Vagina (tissue), 2 donors: ENCODE measurements at regions not wholly inside any gene's neighbourhood (a gene's known extent, or its start where the extent isn't known, plus 50 kb on each side); places are given as distances from the start of the nearest gene placed in this dataset.

Source experiments
- POLR2AphosphoS5 ChIP-seq, 2 donors: sonication (generic); formaldehyde crosslinking; IDR thresholded peaks; one replicate each; pipeline ENCODE4 v1.9.0; 2017; ENCODE audit warnings: antibody characterized with exemption in 2 of 2, mild to moderate bottlenecking in 2 of 2, low read depth in 1 of 2; ENCODE audit not compliant: insufficient read depth in 1 of 2
- TF ChIP-seq, protein P1 (sequence below), 3 experiments: fragments of 450-650 bp in 2 of 3; fragments of 200-600 bp in 1 of 3; sonication (generic) in 1 of 3; IDR thresholded peaks; one replicate each; pipeline ENCODE4 v1.5.1; 2017 to 2019; ENCODE audit warnings: antibody characterized with exemption in 3 of 3, mild to moderate bottlenecking in 2 of 3, moderate library complexity in 2 of 3

DNA sequence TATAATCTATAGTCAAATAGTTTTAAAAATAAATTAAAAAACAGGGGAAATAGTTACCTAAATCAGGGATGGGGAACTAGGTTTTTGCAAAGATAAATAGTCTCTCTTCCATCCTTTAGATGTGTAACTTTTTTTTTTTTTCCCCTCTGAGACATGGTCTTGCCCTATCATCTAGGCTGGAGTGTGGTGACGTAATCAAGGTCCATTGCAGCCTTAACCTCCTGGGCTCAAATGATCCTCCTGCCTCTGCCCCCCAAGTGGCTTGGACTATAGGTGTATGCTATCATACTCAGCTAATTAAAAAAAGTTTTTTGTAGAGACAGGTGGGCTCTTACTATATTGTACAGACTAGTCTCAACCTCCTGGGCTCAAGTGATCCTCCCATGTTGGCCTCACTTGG is 316.5 kb downstream of the CCDC85A start:
- TF ChIP-seq POLR2AphosphoS5 (IDR thresholded peaks at IDR 0.05; ENCODE audit: insufficient read depth in 1 of 2, low read depth in 1 of 2): no peak
- TF ChIP-seq, protein P1, sequence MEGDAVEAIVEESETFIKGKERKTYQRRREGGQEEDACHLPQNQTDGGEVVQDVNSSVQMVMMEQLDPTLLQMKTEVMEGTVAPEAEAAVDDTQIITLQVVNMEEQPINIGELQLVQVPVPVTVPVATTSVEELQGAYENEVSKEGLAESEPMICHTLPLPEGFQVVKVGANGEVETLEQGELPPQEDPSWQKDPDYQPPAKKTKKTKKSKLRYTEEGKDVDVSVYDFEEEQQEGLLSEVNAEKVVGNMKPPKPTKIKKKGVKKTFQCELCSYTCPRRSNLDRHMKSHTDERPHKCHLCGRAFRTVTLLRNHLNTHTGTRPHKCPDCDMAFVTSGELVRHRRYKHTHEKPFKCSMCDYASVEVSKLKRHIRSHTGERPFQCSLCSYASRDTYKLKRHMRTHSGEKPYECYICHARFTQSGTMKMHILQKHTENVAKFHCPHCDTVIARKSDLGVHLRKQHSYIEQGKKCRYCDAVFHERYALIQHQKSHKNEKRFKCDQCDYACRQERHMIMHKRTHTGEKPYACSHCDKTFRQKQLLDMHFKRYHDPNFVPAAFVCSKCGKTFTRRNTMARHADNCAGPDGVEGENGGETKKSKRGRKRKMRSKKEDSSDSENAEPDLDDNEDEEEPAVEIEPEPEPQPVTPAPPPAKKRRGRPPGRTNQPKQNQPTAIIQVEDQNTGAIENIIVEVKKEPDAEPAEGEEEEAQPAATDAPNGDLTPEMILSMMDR (IDR thresholded peaks at IDR 0.05): no peak
